ENCODE measurements at regions not wholly inside any gene's neighbourhood (a gene's known extent, or its start where the extent isn't known, plus 50 kb on each side); places are given as distances from the start of the nearest gene placed in this dataset.

DNA sequence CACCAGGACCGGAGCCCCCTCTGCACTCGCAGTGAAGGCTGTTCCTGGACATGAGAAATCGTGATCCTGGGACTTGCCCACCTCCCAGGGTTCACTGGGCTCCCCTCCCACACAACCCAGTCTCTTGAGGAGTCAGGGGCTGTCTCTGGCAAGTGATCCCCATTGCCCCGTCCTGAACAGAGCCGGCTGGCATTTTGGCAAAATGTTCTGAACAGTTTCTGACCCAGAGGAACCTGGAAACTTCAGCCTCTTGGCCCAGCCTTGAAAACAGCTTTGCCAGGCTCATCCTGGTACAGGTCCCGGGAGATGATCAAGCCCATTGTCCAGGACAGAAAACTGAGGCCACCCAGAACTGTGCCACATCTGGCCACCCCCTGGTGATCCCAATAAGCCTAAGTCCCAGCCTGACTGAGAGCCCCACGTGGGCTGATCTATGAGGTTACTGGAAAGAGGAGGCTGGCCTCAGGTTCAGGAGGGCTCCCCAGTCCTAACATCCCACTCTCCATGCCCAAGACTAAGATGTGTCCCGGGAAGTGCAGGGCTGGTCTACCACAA, 115.7 kb downstream of the OAT start:
- TF ChIP-seq EZH2phosphoT487 (IDR thresholded peaks at IDR 0.05; ENCODE audit: borderline replicate concordance) (no peak), POLR2AphosphoS5 (IDR thresholded peaks at IDR 0.05; ENCODE audit: low read depth, low read length) (no peak), RAD21 (IDR thresholded peaks at IDR 0.05; ENCODE audit: low read depth) (no peak), ELF1 (IDR thresholded peaks at IDR 0.05; ENCODE audit: borderline replicate concordance, low read depth) (no peak), SRF (IDR thresholded peaks at IDR 0.05; ENCODE audit: low read depth) (no peak), FOSL1 (IDR thresholded peaks at IDR 0.05; ENCODE audit: low read depth) (no peak), CBX3 (IDR thresholded peaks at IDR 0.05; ENCODE audit: low read depth) (no peak), TCF7L2 (IDR thresholded peaks at IDR 0.05; ENCODE audit: borderline replicate concordance, extremely low read depth, insufficient read depth, insufficient read length) (no peak), ZFX (IDR thresholded peaks at IDR 0.05) (no peak), ZNF274 (IDR thresholded peaks at IDR 0.05; ENCODE audit: low read depth, low read length) (no peak), JUND (IDR thresholded peaks at IDR 0.05) (no peak), YY1 (IDR thresholded peaks at IDR 0.05; ENCODE audit: extremely low read depth, insufficient replicate concordance, low read depth, low read length) (no peak), SIN3A (IDR thresholded peaks at IDR 0.05; ENCODE audit: low read depth) (no peak), CEBPB (IDR thresholded peaks at IDR 0.05; ENCODE audit: low read depth) (no peak)
- TF ChIP-seq, protein P1, sequence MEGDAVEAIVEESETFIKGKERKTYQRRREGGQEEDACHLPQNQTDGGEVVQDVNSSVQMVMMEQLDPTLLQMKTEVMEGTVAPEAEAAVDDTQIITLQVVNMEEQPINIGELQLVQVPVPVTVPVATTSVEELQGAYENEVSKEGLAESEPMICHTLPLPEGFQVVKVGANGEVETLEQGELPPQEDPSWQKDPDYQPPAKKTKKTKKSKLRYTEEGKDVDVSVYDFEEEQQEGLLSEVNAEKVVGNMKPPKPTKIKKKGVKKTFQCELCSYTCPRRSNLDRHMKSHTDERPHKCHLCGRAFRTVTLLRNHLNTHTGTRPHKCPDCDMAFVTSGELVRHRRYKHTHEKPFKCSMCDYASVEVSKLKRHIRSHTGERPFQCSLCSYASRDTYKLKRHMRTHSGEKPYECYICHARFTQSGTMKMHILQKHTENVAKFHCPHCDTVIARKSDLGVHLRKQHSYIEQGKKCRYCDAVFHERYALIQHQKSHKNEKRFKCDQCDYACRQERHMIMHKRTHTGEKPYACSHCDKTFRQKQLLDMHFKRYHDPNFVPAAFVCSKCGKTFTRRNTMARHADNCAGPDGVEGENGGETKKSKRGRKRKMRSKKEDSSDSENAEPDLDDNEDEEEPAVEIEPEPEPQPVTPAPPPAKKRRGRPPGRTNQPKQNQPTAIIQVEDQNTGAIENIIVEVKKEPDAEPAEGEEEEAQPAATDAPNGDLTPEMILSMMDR (IDR thresholded peaks at IDR 0.05 in 2 of 3, conservative IDR thresholded peaks at IDR 0.05 in 1 of 3; ENCODE audit: borderline replicate concordance in 1 of 3, insufficient read depth in 1 of 3, low read depth in 2 of 3, low read length in 2 of 3): no peak
- TF ChIP-seq, protein P2, sequence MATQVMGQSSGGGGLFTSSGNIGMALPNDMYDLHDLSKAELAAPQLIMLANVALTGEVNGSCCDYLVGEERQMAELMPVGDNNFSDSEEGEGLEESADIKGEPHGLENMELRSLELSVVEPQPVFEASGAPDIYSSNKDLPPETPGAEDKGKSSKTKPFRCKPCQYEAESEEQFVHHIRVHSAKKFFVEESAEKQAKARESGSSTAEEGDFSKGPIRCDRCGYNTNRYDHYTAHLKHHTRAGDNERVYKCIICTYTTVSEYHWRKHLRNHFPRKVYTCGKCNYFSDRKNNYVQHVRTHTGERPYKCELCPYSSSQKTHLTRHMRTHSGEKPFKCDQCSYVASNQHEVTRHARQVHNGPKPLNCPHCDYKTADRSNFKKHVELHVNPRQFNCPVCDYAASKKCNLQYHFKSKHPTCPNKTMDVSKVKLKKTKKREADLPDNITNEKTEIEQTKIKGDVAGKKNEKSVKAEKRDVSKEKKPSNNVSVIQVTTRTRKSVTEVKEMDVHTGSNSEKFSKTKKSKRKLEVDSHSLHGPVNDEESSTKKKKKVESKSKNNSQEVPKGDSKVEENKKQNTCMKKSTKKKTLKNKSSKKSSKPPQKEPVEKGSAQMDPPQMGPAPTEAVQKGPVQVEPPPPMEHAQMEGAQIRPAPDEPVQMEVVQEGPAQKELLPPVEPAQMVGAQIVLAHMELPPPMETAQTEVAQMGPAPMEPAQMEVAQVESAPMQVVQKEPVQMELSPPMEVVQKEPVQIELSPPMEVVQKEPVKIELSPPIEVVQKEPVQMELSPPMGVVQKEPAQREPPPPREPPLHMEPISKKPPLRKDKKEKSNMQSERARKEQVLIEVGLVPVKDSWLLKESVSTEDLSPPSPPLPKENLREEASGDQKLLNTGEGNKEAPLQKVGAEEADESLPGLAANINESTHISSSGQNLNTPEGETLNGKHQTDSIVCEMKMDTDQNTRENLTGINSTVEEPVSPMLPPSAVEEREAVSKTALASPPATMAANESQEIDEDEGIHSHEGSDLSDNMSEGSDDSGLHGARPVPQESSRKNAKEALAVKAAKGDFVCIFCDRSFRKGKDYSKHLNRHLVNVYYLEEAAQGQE (IDR thresholded peaks at IDR 0.05; ENCODE audit: low read depth): no peak
- TF ChIP-seq, protein P3, sequence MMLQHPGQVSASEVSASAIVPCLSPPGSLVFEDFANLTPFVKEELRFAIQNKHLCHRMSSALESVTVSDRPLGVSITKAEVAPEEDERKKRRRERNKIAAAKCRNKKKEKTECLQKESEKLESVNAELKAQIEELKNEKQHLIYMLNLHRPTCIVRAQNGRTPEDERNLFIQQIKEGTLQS (IDR thresholded peaks at IDR 0.05): no peak
- TF ChIP-seq, protein P4, sequence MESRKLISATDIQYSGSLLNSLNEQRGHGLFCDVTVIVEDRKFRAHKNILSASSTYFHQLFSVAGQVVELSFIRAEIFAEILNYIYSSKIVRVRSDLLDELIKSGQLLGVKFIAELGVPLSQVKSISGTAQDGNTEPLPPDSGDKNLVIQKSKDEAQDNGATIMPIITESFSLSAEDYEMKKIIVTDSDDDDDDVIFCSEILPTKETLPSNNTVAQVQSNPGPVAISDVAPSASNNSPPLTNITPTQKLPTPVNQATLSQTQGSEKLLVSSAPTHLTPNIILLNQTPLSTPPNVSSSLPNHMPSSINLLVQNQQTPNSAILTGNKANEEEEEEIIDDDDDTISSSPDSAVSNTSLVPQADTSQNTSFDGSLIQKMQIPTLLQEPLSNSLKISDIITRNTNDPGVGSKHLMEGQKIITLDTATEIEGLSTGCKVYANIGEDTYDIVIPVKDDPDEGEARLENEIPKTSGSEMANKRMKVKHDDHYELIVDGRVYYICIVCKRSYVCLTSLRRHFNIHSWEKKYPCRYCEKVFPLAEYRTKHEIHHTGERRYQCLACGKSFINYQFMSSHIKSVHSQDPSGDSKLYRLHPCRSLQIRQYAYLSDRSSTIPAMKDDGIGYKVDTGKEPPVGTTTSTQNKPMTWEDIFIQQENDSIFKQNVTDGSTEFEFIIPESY (IDR thresholded peaks at IDR 0.05; ENCODE audit: extremely low read depth, insufficient replicate concordance, low read length): no peak
- Histone ChIP-seq H3K79me2 (ENCODE audit: insufficient read depth, low read length) (no peaks in the 10 kb centered on the region), H3K36me3 (ENCODE audit: control insufficient read depth in 1 of 2, insufficient read depth in 2 of 2, low read length in 2 of 2) (no peaks in the 10 kb centered on the region), H3K4me1 (ENCODE audit: control insufficient read depth in 1 of 2, insufficient read depth in 2 of 2, low read length in 2 of 2) (no peaks in the 10 kb centered on the region), H3K9ac (ENCODE audit: low read length) (no peak overlapping the region), H2AFZ (ENCODE audit: low read depth, low read length, poor library complexity, severe bottlenecking) (no peak overlapping the region), H3K9me2 (ENCODE audit: insufficient read depth) (0 out of 2 replicates have a peak, but pooled peaks cover 3% of the 10 kb centered on the region), H3K27me3 (ENCODE audit: insufficient read depth, low read length) (no peaks in the 10 kb centered on the region), H3K4me2 (ENCODE audit: low read length) (no peak overlapping the region), H3K27ac (ENCODE audit: low read depth, low read length) (no peak overlapping the region), H3K9me3 (ENCODE audit: control insufficient read depth in 1 of 2, insufficient read depth in 1 of 2, low read depth in 1 of 2, low read length in 2 of 2) (peaks cover 15 to 16% of the 10 kb centered on the region in 2 experiments; a peak in 2 of 4 replicates), H4K20me1 (ENCODE audit: insufficient read depth) (no peaks in the 10 kb centered on the region), H3K4me3 (replicated peaks in 1 of 2; ENCODE audit: low read depth in 1 of 2, low read length in 2 of 2) (no peak overlapping the region)
- intact Hi-C loops (cut with micrococcal nuclease): no loop called here
- RAD21 ChIA-PET (ENCODE audit: low non-redundant PET in 1 of 2, low total read pairs in 2 of 2, uncharacterized antibody in 2 of 2, unreplicated experiment in 2 of 2): no interaction called here
- ATAC-seq: no peak
- POLR2A ChIA-PET: no interaction called here
- CTCF ChIA-PET: no interaction called here
- no TSS peak for BruUV-seq (replicated peaks)
- no peak for DNase-seq (ENCODE audit: low read depth, low spot score)
